Loucy (cell line): ENCODE measurements at regions not wholly inside any gene's neighbourhood (a gene's known extent, or its start where the extent isn't known, plus 50 kb on each side); places are given as distances from the start of the nearest gene placed in this dataset.

Experiments used
- H2AFZ ChIP-seq: fragments of 200-600 bp; sonication (generic); 2 replicates; pipeline ENCODE4 v1.6.0; 2016; ENCODE audit warnings: antibody characterized with exemption, mild to moderate bottlenecking, low read length, moderate library complexity
- H3F3A ChIP-seq: fragments of 200-600 bp; 2 replicates; pipeline ENCODE4 v1.6.0; 2016; ENCODE audit warnings: antibody characterized with exemption, low read depth, mild to moderate bottlenecking
- H3K27me3 ChIP-seq: fragments of 200-600 bp; sonication (generic); 2 replicates; pipeline ENCODE4 v1.6.1; 2014; ENCODE audit warnings: low read length, mild to moderate bottlenecking; ENCODE audit not compliant: insufficient read depth, poor library complexity, severe bottlenecking
- H3K36me3 ChIP-seq: fragments of 200-600 bp; sonication (generic); 2 replicates; pipeline ENCODE4 v1.6.1; 2016; ENCODE audit warnings: low read length; ENCODE audit not compliant: insufficient read depth
- H3K4me1 ChIP-seq: fragments of 200-600 bp; sonication (generic); 2 replicates; pipeline ENCODE4 v1.5.1; 2014; ENCODE audit warnings: low read length, mild to moderate bottlenecking; ENCODE audit not compliant: insufficient read depth, poor library complexity, severe bottlenecking
- H3K4me2 ChIP-seq: fragments of 200-600 bp; sonication (generic); 2 replicates; pipeline ENCODE4 v1.6.0; 2014; ENCODE audit warnings: antibody characterized with exemption, low read length, low read depth, mild to moderate bottlenecking; ENCODE audit not compliant: poor library complexity, severe bottlenecking
- H3K4me3 ChIP-seq: fragments of 200-600 bp; sonication (generic); 2 replicates; pipeline ENCODE4 v1.5.1; 2014; ENCODE audit warnings: low read length, mild to moderate bottlenecking, mixed read lengths; ENCODE audit not compliant: poor library complexity, severe bottlenecking
- H3K79me2 ChIP-seq: fragments of 200-600 bp; sonication (generic); 2 replicates; pipeline ENCODE4 v1.6.1; 2014; ENCODE audit warnings: low read length; ENCODE audit not compliant: insufficient read depth
- H3K9ac ChIP-seq: fragments of 200-600 bp; sonication (generic); 2 replicates; pipeline ENCODE4 v1.6.0; 2014; ENCODE audit warnings: mild to moderate bottlenecking, low read depth, low read length, moderate library complexity; ENCODE audit not compliant: poor library complexity, severe bottlenecking
- H3K9me2 ChIP-seq: fragments of 200-600 bp; sonication (generic); replicated peaks from 2 replicates; pipeline ENCODE4 v1.6.1; 2016; ENCODE audit warnings: low read depth, low read length, mixed read lengths
- H3K9me3 ChIP-seq: fragments of 200-600 bp; sonication (generic); 2 replicates; pipeline ENCODE4 v1.6.1; 2014; ENCODE audit warnings: mild to moderate bottlenecking, antibody characterized with exemption, low read length, low read depth; ENCODE audit not compliant: insufficient read depth
- H4K20me1 ChIP-seq: fragments of 200-600 bp; sonication (generic); 2 replicates; pipeline ENCODE4 v1.6.0; 2014; ENCODE audit warnings: antibody characterized with exemption, low read length, mild to moderate bottlenecking; ENCODE audit not compliant: insufficient read depth, poor library complexity, severe bottlenecking
- EZH2phosphoT487 ChIP-seq: fragments of 200-600 bp; IDR thresholded peaks from 2 replicates; pipeline ENCODE4 v1.6.1; 2018; ENCODE audit warnings: antibody characterized with exemption, mild to moderate bottlenecking, moderate library complexity, borderline replicate concordance
- TF ChIP-seq, protein P1 (sequence below): fragments of 200-600 bp; sonication (generic); conservative IDR thresholded peaks from 2 replicates; pipeline ENCODE4 v1.5.1; 2014; ENCODE audit warnings: mild to moderate bottlenecking, antibody characterized with exemption, low read length

DNA sequence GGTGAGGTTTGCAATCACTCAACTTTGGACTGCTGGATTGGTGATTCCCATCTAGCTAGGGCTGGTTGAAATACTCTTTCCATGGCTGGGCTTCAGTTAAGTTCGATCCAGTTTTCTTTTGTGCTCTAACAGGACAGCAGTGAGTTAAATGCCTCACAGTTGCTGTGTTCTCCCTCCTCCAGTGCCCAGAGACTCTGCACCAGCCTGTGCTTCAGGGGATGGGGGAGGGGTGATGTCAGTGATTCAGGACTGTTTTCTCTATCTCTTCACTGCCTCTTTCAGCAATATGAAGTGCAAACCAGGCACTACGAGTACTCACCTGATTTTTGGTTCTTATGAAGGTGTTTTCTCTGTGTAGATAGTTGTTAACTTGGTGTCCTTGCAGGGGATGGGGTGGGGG is 88.2 kb upstream of the FAM83B start:
- Histone ChIP-seq H3K36me3 (no peaks in the 10 kb centered on the region), H3K27me3 (no peaks in the 10 kb centered on the region), H4K20me1 (no peaks in the 10 kb centered on the region), H3K4me1 (no peaks in the 10 kb centered on the region), H3K9me3 (no peaks in the 10 kb centered on the region), H2AFZ (no peak overlapping the region), H3K79me2 (no peaks in the 10 kb centered on the region), H3K9me2 (0 out of 2 replicates have a peak, but pooled peaks cover 4% of the 10 kb centered on the region), H3K9ac (no peak overlapping the region), H3K4me2 (no peak overlapping the region), H3F3A (no peaks in the 10 kb centered on the region), H3K4me3 (no peak overlapping the region)
- TF ChIP-seq EZH2phosphoT487: no peak
- TF ChIP-seq, protein P1, sequence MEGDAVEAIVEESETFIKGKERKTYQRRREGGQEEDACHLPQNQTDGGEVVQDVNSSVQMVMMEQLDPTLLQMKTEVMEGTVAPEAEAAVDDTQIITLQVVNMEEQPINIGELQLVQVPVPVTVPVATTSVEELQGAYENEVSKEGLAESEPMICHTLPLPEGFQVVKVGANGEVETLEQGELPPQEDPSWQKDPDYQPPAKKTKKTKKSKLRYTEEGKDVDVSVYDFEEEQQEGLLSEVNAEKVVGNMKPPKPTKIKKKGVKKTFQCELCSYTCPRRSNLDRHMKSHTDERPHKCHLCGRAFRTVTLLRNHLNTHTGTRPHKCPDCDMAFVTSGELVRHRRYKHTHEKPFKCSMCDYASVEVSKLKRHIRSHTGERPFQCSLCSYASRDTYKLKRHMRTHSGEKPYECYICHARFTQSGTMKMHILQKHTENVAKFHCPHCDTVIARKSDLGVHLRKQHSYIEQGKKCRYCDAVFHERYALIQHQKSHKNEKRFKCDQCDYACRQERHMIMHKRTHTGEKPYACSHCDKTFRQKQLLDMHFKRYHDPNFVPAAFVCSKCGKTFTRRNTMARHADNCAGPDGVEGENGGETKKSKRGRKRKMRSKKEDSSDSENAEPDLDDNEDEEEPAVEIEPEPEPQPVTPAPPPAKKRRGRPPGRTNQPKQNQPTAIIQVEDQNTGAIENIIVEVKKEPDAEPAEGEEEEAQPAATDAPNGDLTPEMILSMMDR: no peak

DNA sequence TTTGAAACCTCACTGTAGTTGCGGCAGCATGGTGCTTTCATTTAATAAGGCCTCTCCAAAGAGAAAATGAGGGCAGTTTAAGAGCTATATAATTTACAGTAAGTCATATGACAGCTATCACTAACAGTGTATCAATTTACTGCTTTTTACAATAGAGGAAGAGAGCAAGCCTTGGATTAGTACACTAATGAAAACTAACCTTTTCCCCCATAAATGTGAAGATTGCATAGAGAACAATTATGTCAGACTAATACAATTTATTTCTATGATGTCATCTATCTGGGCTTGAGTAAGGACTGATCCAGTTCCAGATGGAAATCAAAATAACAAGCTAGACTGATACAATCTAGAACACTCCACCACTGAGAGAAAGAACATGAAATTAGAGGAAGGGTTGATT is 78.1 kb upstream of the FAM83B start:
- no peaks in the 10 kb centered on the region for H3K4me1 ChIP-seq
- H3K4me3 ChIP-seq: no peak overlapping the region
- no peak overlapping the region for H3K9ac ChIP-seq
- H3K36me3 ChIP-seq: no peaks in the 10 kb centered on the region
- no peak overlapping the region for H2AFZ ChIP-seq
- H3K9me3 ChIP-seq: no peaks in the 10 kb centered on the region
- no peaks in the 10 kb centered on the region for H3F3A ChIP-seq
- TF ChIP-seq, protein P1: no peak
- TF ChIP-seq EZH2phosphoT487: no peak
- no peaks in the 10 kb centered on the region for H3K9me2 ChIP-seq
- no peaks in the 10 kb centered on the region for H3K27me3 ChIP-seq
- no peaks in the 10 kb centered on the region for H3K79me2 ChIP-seq
- H4K20me1 ChIP-seq: no peaks in the 10 kb centered on the region
- no peak overlapping the region for H3K4me2 ChIP-seq

DNA sequence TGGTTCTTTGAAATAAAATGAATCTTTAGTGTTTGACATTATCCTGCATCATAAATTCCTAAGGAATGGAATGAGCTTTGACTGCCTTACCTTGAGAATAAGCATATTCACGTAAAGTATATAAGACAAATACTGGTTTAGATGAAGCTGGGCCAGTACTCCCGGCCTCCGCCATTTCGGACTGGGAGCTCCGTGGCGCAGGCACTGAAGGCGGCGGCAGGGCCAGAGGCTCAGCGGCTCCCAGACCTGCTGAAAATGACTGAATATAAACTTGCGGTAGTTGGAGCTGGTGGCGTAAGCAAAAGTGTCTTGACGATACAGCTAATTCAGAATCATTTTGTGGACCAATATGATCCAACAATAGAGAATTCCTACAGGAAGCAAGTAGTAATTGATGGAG is 76.2 kb upstream of the FAM83B start:
- Histone ChIP-seq H4K20me1 (no peaks in the 10 kb centered on the region), H3K4me3 (no peak overlapping the region), H3K9ac (no peak overlapping the region), H3K9me3 (no peaks in the 10 kb centered on the region), H3K4me1 (no peaks in the 10 kb centered on the region), H3F3A (no peaks in the 10 kb centered on the region), H3K36me3 (no peaks in the 10 kb centered on the region), H3K4me2 (no peak overlapping the region), H3K27me3 (no peaks in the 10 kb centered on the region), H2AFZ (no peak overlapping the region), H3K9me2 (no peaks in the 10 kb centered on the region), H3K79me2 (no peaks in the 10 kb centered on the region)
- no peak for TF ChIP-seq EZH2phosphoT487
- TF ChIP-seq, protein P1: no peak
